Mucosa of descending colon (tissue), 3 donors: ENCODE measurements at regions not wholly inside any gene's neighbourhood (a gene's known extent, or its start where the extent isn't known, plus 50 kb on each side); places are given as distances from the start of the nearest gene placed in this dataset.

ENCODE experiments used
- ATAC-seq: fragments of 200-7000 bp; cut with Tn5 transposase; one replicate; pipeline ENCODE4 v1.9.1; 2020; ENCODE audit warnings: mild to moderate bottlenecking, moderate library complexity
- DNase-seq, 3 donors: peaks; one replicate each; pipeline ENCODE4 v3.0.0-alpha.2; 2020
- H3K36me3 ChIP-seq: fragments of 200-600 bp; one replicate; pipeline ENCODE4 v1.8.0; 2021; ENCODE audit warnings: low read depth, mild to moderate bottlenecking
- H3K4me1 ChIP-seq: fragments of 200-600 bp; one replicate; pipeline ENCODE4 v1.8.0; 2021; ENCODE audit warnings: low read depth, mild to moderate bottlenecking
- H3K4me3 ChIP-seq: fragments of 200-600 bp; one replicate; pipeline ENCODE4 v1.8.0; 2021; ENCODE audit warnings: mild to moderate bottlenecking
- H3K9me3 ChIP-seq: fragments of 200-600 bp; one replicate; pipeline ENCODE4 v1.8.0; 2021; ENCODE audit warnings: mild to moderate bottlenecking
- CTCF ChIP-seq: fragments of 200-600 bp; IDR thresholded peaks from one replicate; pipeline ENCODE4 v1.8.0; 2022; ENCODE audit warnings: antibody characterized with exemption, mild to moderate bottlenecking
- intact Hi-C, 2 donors: fragments of 100-400 bp; cut with DNase I in 1 of 2; cut with micrococcal nuclease in 1 of 2; formaldehyde crosslinking; loops; one replicate each; pipeline versions ENCODE4 v1.11.0 to v1.11.1; 2022; cut with DNase I, micrococcal nuclease
- donor health status: DM: no; HTN: no; CAD: no; lungs with moderate emphysema.
- donor health status: DM: no; HTN: no; CAD: no.
- donor health status: DM: no; HTN: yes; CAD: no.

- Histone ChIP-seq H3K4me3 (no peak overlapping the region), H3K4me1 (no peaks in the 10 kb centered on the region), H3K36me3 (no peaks in the 10 kb centered on the region), H3K9me3 (peaks cover 5% of the 10 kb centered on the region)
- ATAC-seq (no peak), DNase-seq (no peak)
- intact Hi-C loops, result no loop called here
- no peak for TF ChIP-seq CTCF
Observed at GRCh38 chr5:173557123-173557903, 59.1 kb downstream of the BOD1 start.

GRCh38 chr5:173556142-173557028 lies 60.1 kb downstream of the BOD1 start:
- DNase-seq, result no peak
- Histone ChIP-seq H3K4me1 (no peaks in the 10 kb centered on the region), H3K9me3 (peaks cover 5% of the 10 kb centered on the region), H3K4me3 (no peak overlapping the region), H3K36me3 (no peaks in the 10 kb centered on the region)
- no peak for ATAC-seq
- intact Hi-C loops, result no loop called here
- no peak for TF ChIP-seq CTCF

GRCh38 chr5:173554989-173555705 lies 61.3 kb downstream of the BOD1 start:
- Histone ChIP-seq H3K36me3 (no peaks in the 10 kb centered on the region), H3K4me3 (no peak overlapping the region), H3K9me3 (no peaks in the 10 kb centered on the region), H3K4me1 (no peaks in the 10 kb centered on the region)
- TF ChIP-seq CTCF, result no peak
- intact Hi-C loops, result no loop called here
- no peak for ATAC-seq
- DNase-seq, result no peak

GRCh38 chr5:173554038-173554955 lies 62.2 kb downstream of the BOD1 start:
- Histone ChIP-seq H3K4me1 (no peaks in the 10 kb centered on the region), H3K36me3 (no peaks in the 10 kb centered on the region), H3K4me3 (no peak overlapping the region), H3K9me3 (no peaks in the 10 kb centered on the region)
- no peak for TF ChIP-seq CTCF
- DNase-seq (no peak), ATAC-seq (no peak)
- intact Hi-C loops, result no loop called here

- ATAC-seq (no peak), DNase-seq (no peak)
- no peaks in the 10 kb centered on the region for H3K36me3 ChIP-seq
- no peak overlapping the region for H3K4me3 ChIP-seq
- no peak for TF ChIP-seq CTCF
- H3K9me3 ChIP-seq, result no peaks in the 10 kb centered on the region
- intact Hi-C loops, result no loop called here
- H3K4me1 ChIP-seq, result no peaks in the 10 kb centered on the region
Observed at GRCh38 chr5:173550641-173551040, 65.8 kb downstream of the BOD1 start.
